ENCODE measurements at regions not wholly inside any gene's neighbourhood (a gene's known extent, or its start where the extent isn't known, plus 50 kb on each side); places are given as distances from the start of the nearest gene placed in this dataset.

DNA sequence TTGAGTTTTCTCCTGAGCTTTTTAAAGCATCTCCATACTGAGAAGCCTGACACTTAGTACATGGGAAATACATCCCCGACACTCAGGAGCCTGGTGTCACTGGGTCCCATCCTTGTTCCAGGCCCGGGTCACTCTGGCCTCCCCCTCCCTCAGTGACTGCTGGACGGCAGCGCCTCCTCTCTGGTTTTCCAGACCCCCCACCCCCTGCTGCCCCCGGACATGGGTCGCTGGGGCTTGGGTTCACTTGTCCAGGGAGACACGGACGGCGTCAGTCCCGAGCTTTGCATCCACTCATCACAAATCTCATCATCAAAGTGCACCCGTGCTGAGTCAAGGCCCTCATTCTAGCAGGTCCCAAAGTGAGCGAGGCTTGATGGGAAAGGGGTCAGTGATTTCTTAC, 243.0 kb downstream of the IRX2 start:
- TF ChIP-seq POLR2A (IDR thresholded peaks at IDR 0.05): no peak
- TF ChIP-seq, protein P1, sequence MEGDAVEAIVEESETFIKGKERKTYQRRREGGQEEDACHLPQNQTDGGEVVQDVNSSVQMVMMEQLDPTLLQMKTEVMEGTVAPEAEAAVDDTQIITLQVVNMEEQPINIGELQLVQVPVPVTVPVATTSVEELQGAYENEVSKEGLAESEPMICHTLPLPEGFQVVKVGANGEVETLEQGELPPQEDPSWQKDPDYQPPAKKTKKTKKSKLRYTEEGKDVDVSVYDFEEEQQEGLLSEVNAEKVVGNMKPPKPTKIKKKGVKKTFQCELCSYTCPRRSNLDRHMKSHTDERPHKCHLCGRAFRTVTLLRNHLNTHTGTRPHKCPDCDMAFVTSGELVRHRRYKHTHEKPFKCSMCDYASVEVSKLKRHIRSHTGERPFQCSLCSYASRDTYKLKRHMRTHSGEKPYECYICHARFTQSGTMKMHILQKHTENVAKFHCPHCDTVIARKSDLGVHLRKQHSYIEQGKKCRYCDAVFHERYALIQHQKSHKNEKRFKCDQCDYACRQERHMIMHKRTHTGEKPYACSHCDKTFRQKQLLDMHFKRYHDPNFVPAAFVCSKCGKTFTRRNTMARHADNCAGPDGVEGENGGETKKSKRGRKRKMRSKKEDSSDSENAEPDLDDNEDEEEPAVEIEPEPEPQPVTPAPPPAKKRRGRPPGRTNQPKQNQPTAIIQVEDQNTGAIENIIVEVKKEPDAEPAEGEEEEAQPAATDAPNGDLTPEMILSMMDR (IDR thresholded peaks at IDR 0.05): no peak
